ENCODE measurements at regions not wholly inside any gene's neighbourhood (a gene's known extent, or its start where the extent isn't known, plus 50 kb on each side); places are given as distances from the start of the nearest gene placed in this dataset.

- no peak for DNase-seq (ENCODE audit: low read depth)
- H3K27me3 ChIP-seq (ENCODE audit: control insufficient read depth, insufficient read depth, low read length): no peaks in the 10 kb centered on the region
- no peak for TF ChIP-seq CTCF (IDR thresholded peaks at IDR 0.05; ENCODE audit: insufficient read depth, low read length, poor library complexity, severe bottlenecking)
- H3K4me3 ChIP-seq (ENCODE audit: low read depth, low read length): no peak overlapping the region
- no peaks in the 10 kb centered on the region for H3K36me3 ChIP-seq (ENCODE audit: control insufficient read depth, insufficient read depth, low read length)
Observed at GRCh38 chrX:39311646-39312045, 510.4 kb downstream of the MID1IP1 start.

- Histone ChIP-seq H3K36me3 (ENCODE audit: control insufficient read depth, insufficient read depth, low read length) (no peaks in the 10 kb centered on the region), H3K27me3 (ENCODE audit: control insufficient read depth, insufficient read depth, low read length) (no peaks in the 10 kb centered on the region), H3K4me3 (ENCODE audit: low read depth, low read length) (no peak overlapping the region)
- DNase-seq (ENCODE audit: low read depth): no peak
- no peak for TF ChIP-seq CTCF (IDR thresholded peaks at IDR 0.05; ENCODE audit: insufficient read depth, low read length, poor library complexity, severe bottlenecking)
Observed at GRCh38 chrX:39313146-39313545, 511.9 kb downstream of the MID1IP1 start.

- DNase-seq (ENCODE audit: low read depth): no peak
- no peaks in the 10 kb centered on the region for H3K36me3 ChIP-seq (ENCODE audit: control insufficient read depth, insufficient read depth, low read length)
- H3K4me3 ChIP-seq (ENCODE audit: low read depth, low read length): no peak overlapping the region
- H3K27me3 ChIP-seq (ENCODE audit: control insufficient read depth, insufficient read depth, low read length): no peaks in the 10 kb centered on the region
- TF ChIP-seq CTCF (IDR thresholded peaks at IDR 0.05; ENCODE audit: insufficient read depth, low read length, poor library complexity, severe bottlenecking): no peak
Observed at GRCh38 chrX:39318506-39319343, 517.5 kb downstream of the MID1IP1 start.

GRCh38 chrX:39320165-39320564, 518.9 kb downstream of the MID1IP1 start:
- H3K4me3 ChIP-seq (ENCODE audit: low read depth, low read length): no peak overlapping the region
- no peak for TF ChIP-seq CTCF (IDR thresholded peaks at IDR 0.05; ENCODE audit: insufficient read depth, low read length, poor library complexity, severe bottlenecking)
- H3K36me3 ChIP-seq (ENCODE audit: control insufficient read depth, insufficient read depth, low read length): no peaks in the 10 kb centered on the region
- DNase-seq (ENCODE audit: low read depth): no peak
- H3K27me3 ChIP-seq (ENCODE audit: control insufficient read depth, insufficient read depth, low read length): no peaks in the 10 kb centered on the region

GRCh38 chrX:39322496-39322895, 521.2 kb downstream of the MID1IP1 start:
- TF ChIP-seq CTCF (IDR thresholded peaks at IDR 0.05; ENCODE audit: insufficient read depth, low read length, poor library complexity, severe bottlenecking): no peak
- no peaks in the 10 kb centered on the region for H3K36me3 ChIP-seq (ENCODE audit: control insufficient read depth, insufficient read depth, low read length)
- DNase-seq (ENCODE audit: low read depth): no peak
- H3K27me3 ChIP-seq (ENCODE audit: control insufficient read depth, insufficient read depth, low read length): peaks cover 1% of the 10 kb centered on the region
- H3K4me3 ChIP-seq (ENCODE audit: low read depth, low read length): no peak overlapping the region
